GM12873 (cell line): ENCODE measurements at regions not wholly inside any gene's neighbourhood (a gene's known extent, or its start where the extent isn't known, plus 50 kb on each side); places are given as distances from the start of the nearest gene placed in this dataset.

Experiments
- CTCF ChIP-seq: IDR thresholded peaks from 2 replicates; pipeline ENCODE4 v1.5.1; 2012; ENCODE audit warnings: low read depth, mild to moderate bottlenecking, moderate library complexity, low read length, control low read depth; ENCODE audit not compliant: insufficient read depth; ENCODE audit errors: missing control alignments

- TF ChIP-seq CTCF = no peak
Observed at GRCh38 chr10:124273141-124273540, 145.6 kb downstream of the OAT start.

GRCh38 chr10:124271676-124272075 is 147.0 kb downstream of the OAT start:
- no peak for TF ChIP-seq CTCF

GRCh38 chr10:124270530-124271327 is 148.0 kb downstream of the OAT start:
- TF ChIP-seq CTCF = no peak

- no peak for TF ChIP-seq CTCF
Observed at GRCh38 chr10:124268976-124269375, 149.7 kb downstream of the OAT start.

- no peak for TF ChIP-seq CTCF
Observed at GRCh38 chr10:124267911-124268549, 150.7 kb downstream of the OAT start.

GRCh38 chr10:124267231-124267885 is 151.4 kb downstream of the OAT start:
- TF ChIP-seq CTCF = no peak

- TF ChIP-seq CTCF = no peak
Observed at GRCh38 chr10:124266468-124267230, 152.1 kb downstream of the OAT start.
